ENCODE measurements at regions not wholly inside any gene's neighbourhood (a gene's known extent, or its start where the extent isn't known, plus 50 kb on each side); places are given as distances from the start of the nearest gene placed in this dataset.

- TF ChIP-seq POLR2A (IDR thresholded peaks at IDR 0.05; ENCODE audit: borderline replicate concordance, extremely low read depth, insufficient read depth, insufficient read length) (no peak), CTCF (IDR thresholded peaks at IDR 0.05 in 2 of 3, conservative IDR thresholded peaks at IDR 0.05 in 1 of 3; ENCODE audit: borderline replicate concordance in 1 of 3, insufficient read depth in 1 of 3, low read depth in 2 of 3, low read length in 2 of 3) (no peak), ZNF274 (IDR thresholded peaks at IDR 0.05; ENCODE audit: low read depth, low read length) (no peak), SP1 (IDR thresholded peaks at IDR 0.05; ENCODE audit: low read depth) (no peak), ZFX (IDR thresholded peaks at IDR 0.05) (no peak), RAD21 (IDR thresholded peaks at IDR 0.05; ENCODE audit: low read depth) (no peak), EZH2phosphoT487 (IDR thresholded peaks at IDR 0.05; ENCODE audit: borderline replicate concordance) (no peak), EZH2 (IDR thresholded peaks at IDR 0.05) (no peak), YY1 (IDR thresholded peaks at IDR 0.05; ENCODE audit: extremely low read depth, insufficient replicate concordance, low read depth, low read length) (no peak)
- TF ChIP-seq, protein P1, sequence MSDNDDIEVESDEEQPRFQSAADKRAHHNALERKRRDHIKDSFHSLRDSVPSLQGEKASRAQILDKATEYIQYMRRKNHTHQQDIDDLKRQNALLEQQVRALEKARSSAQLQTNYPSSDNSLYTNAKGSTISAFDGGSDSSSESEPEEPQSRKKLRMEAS (IDR thresholded peaks at IDR 0.05), result no peak
- TF ChIP-seq, protein P2, sequence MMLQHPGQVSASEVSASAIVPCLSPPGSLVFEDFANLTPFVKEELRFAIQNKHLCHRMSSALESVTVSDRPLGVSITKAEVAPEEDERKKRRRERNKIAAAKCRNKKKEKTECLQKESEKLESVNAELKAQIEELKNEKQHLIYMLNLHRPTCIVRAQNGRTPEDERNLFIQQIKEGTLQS (IDR thresholded peaks at IDR 0.05), result no peak
Measured at GRCh38 chr7:47044625-47045024, 537.3 kb downstream of the TNS3 start.
